ENCODE measurements at regions not wholly inside any gene's neighbourhood (a gene's known extent, or its start where the extent isn't known, plus 50 kb on each side); places are given as distances from the start of the nearest gene placed in this dataset.

- no peak overlapping the region for H3K4me3 ChIP-seq (ENCODE audit: low read depth, low read length)
- TF ChIP-seq CTCF (IDR thresholded peaks at IDR 0.05; ENCODE audit: insufficient read depth, low read length), result no peak
- DNase-seq (ENCODE audit: low read depth), result no peak
Measured at GRCh38 chr2:3078684-3079083, 298.9 kb downstream of the EIPR1 start.

GRCh38 chr2:3076848-3077642 is 300.6 kb downstream of the EIPR1 start:
- no peak for DNase-seq (ENCODE audit: low read depth)
- TF ChIP-seq CTCF (IDR thresholded peaks at IDR 0.05; ENCODE audit: insufficient read depth, low read length), result no peak
- no peak overlapping the region for H3K4me3 ChIP-seq (ENCODE audit: low read depth, low read length)

- no peak overlapping the region for H3K4me3 ChIP-seq (ENCODE audit: low read depth, low read length)
- no peak for DNase-seq (ENCODE audit: low read depth)
- TF ChIP-seq CTCF (IDR thresholded peaks at IDR 0.05; ENCODE audit: insufficient read depth, low read length), result no peak
Measured at GRCh38 chr2:3075991-3076340, 301.7 kb downstream of the EIPR1 start.

- TF ChIP-seq CTCF (IDR thresholded peaks at IDR 0.05; ENCODE audit: insufficient read depth, low read length), result no peak
- DNase-seq (ENCODE audit: low read depth), result no peak
- H3K4me3 ChIP-seq (ENCODE audit: low read depth, low read length), result no peak overlapping the region
Measured at GRCh38 chr2:3075316-3075990, 302.2 kb downstream of the EIPR1 start.

- no peak for TF ChIP-seq CTCF (IDR thresholded peaks at IDR 0.05; ENCODE audit: insufficient read depth, low read length)
- H3K4me3 ChIP-seq (ENCODE audit: low read depth, low read length), result no peak overlapping the region
- DNase-seq (ENCODE audit: low read depth), result no peak
Measured at GRCh38 chr2:3073704-3074103, 303.9 kb downstream of the EIPR1 start.

- no peak for DNase-seq (ENCODE audit: low read depth)
- no peak overlapping the region for H3K4me3 ChIP-seq (ENCODE audit: low read depth, low read length)
- TF ChIP-seq CTCF (IDR thresholded peaks at IDR 0.05; ENCODE audit: insufficient read depth, low read length), result no peak
Measured at GRCh38 chr2:3073041-3073595, 304.5 kb downstream of the EIPR1 start.

Measured in fibroblast of the aortic adventitia (primary cell).